HG02678 (cell line): ENCODE measurements at regions not wholly inside any gene's neighbourhood (a gene's known extent, or its start where the extent isn't known, plus 50 kb on each side); places are given as distances from the start of the nearest gene placed in this dataset.

Experiments
- ATAC-seq: cut with Tn5 transposase; IDR thresholded peaks from one replicate; pipeline ENCODE4 v1.9.1; 2021; ENCODE audit warnings: mild to moderate bottlenecking, moderate library complexity; ENCODE audit not compliant: unreplicated experiment

DNA sequence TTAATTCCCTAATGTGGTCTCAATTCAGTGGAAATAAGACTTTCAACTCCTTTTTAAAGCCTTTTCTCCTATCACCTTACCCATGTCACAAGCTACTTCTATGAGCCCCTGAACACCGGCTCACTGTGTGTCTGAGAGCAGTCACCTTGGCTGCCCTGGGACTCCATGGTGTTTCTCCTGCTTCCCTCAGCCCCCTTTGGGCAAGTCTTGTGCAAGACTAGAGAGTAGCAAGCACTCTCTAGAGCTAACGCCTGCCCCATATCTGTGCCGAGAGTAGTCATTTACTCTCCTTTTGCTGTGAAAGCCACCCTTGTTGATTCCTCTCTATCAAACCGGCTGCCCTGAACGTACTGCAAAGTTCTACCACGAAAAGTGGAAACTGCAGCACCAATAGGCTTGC, 77.9 kb upstream of the DAB2 start:
- ATAC-seq, result no peak

DNA sequence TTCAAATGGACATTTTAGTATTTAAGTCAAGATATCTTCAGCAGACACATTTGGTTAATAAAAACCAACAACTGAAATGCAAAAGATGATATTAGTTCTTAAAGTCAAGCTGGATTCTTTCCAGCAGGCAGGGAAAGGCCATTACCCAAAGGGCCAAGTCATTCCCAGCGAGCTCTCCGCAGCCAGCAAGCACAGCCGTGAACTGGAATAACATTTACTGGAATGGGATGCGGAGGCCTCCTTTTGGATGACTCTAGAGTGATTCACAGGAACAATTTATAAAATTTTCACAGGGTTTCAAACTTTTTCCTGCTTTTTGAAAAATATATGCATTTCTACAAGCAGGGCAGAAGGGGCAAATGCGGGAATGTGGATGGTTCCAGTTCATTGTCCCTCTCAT, 76.6 kb upstream of the DAB2 start:
- ATAC-seq, result no peak

DNA sequence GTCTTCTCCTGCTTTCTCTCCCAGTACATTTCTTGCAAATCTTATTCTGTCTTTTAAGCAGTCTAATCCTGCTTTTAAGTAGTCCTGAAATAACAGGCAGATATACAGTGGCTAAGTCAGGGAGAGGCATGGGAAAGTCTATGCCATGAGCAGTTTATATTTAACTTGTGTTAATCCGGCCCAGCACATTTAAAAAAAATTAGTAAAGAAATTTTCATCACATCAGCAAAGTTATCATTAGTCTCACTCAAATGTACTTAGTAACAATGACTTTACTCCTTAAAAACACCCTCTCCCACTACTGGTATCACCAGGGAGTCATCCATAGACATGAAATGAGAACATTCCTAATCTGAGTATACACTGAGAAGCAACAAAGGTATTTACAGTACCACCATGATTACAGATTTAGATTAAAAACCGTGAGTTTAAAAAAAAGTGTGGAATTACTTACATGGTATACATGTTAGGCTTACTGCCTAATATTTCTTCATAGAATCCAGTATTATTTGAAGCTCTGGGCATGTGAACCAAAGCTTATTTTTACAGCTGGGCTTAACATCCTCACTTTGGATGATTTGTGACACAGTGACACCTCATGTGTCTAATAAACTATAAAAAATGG, 75.9 kb upstream of the DAB2 start:
- ATAC-seq, result no peak

DNA sequence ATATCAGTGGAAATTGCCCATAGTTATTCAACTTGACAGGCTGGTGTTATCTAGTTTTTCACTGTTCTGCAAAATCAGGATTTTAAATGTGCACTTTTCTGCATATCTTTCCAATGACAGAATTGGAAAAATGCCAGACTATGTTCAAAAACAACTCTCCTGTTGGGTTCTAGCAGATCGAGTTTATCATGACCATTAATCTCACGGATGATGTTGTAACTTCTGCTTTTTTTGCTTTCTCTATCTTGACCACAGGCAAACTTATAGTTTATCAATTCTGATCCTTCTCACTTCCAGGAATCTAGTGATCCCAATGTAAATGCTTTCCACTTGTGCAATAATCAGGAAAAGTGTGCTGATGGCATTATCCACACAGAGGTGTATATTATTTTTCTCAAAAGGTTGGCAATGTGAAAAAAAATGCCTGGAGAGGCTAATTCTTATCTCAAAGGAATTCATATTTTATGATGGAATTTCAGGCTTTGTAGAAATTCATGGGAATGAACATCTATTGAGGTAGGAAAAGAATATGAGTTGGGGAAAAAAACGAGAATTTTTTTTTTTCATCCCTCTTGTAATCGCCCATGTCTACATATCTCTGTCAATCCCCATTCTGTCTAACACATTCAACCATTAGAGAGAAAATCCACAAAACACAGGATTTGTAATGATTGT, 73.6 kb upstream of the DAB2 start:
- ATAC-seq, result no peak

DNA sequence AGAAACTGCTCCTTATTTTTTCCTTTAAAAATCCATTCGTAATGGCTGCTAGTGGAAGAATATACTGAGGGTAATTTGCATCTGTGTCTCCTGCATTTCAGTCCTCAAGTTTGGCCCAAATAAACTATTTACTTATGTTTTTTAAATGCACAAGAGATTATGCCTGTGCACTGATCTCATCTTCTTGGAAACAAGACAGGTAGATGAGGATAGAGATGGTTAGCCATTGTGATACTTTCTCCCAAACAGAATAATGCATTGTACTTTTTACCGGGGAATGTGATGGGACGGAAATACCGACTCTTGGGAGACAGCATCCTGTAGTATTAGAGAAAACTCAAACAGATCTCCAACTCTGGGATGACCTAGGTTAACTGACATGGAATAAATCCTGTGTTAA, 72.5 kb upstream of the DAB2 start:
- ATAC-seq, result no peak

DNA sequence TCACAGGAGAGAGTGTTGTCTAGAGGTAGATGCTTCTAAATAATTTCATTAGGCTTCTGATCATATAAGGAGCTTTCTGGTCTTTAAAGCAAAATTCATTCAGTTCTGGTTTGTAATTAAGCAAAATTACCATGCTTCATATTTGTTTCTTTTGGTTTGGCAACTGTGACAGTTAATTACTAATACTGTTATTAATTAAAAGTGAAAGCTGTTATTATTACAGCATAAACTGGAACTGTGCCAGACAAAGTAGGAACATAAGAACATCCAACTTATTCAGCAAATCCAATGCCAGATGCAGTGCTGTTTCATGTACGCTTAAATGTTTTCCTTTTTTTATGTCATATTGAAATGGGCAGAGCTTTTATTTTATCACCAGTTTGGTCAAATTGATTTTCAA, 70.4 kb upstream of the DAB2 start:
- no peak for ATAC-seq

DNA sequence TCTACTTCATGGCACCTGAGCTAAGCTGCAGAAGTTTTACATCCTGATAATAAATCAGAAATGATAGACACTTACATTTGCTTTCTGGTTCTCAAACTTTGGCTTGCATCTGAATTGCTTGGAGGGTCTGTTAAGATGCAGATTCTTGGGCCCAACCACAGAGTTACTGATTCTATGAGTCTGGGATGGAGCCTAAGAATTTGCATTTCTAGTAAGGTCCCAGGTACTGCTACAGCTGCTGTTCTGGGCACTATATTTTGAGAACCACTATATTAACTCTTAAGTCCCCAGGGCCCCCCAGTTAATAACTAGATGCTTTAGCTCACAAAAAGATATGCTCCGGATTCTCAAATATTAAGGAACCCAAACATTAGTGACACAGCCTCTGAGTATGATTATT, 69.8 kb upstream of the DAB2 start:
- ATAC-seq, result peak; percentile 76

DNA sequence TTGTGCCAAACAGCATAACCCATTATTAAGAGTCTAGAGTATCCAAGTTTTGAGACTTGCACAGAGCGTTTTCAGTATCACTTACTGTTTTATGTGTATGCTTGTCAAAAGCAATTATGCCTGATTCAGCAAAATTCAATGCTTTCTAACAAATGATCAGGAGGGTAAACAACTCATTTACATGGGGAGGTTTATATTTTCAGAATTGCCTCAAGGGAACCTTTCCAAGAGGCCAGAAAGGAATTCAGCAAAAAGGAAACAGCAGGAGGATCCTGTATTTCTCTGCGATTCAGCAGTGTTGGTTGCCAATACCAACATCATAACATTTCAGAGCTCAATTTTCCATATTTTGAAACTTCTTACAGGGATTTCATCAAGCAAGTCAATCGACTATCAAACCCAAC, 69.3 kb upstream of the DAB2 start:
- ATAC-seq, result peak; percentile 6

DNA sequence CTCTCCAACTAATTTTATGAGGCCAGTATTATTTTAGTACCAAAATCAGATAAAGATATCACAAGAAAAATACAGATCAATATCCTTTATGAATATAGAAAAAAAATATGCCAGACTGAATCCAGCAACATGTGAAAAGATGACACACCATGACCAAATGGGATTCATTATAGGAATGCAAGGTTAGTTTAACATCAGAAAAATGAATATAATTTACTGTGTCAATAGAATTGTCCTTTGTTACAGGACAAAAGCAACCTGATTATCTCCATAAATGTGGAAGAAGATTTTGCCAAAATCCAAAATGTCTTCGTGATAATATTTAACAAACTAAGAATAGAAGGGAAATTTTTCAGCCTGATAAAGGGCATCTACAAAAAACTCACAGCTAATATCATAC, 66.4 kb upstream of the DAB2 start:
- no peak for ATAC-seq

DNA sequence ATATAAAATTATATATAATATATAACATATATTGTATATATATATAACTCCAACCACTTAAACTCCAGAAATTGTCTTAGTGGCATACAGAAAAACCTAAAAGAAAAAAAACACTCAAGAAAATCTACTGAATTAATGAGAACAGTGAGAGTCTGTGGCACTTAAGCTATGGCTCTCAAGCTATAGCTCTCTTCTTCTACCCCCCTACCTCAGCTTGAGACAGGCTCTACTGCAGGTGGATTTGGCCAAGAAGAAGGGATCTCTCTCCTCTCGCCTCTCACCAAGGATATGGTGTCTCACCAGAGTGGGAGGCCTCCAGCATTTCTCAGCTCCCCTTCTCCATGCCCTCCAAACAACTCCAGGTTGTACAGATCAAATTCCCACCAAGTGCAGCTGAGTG, 64.5 kb upstream of the DAB2 start:
- ATAC-seq, result no peak

DNA sequence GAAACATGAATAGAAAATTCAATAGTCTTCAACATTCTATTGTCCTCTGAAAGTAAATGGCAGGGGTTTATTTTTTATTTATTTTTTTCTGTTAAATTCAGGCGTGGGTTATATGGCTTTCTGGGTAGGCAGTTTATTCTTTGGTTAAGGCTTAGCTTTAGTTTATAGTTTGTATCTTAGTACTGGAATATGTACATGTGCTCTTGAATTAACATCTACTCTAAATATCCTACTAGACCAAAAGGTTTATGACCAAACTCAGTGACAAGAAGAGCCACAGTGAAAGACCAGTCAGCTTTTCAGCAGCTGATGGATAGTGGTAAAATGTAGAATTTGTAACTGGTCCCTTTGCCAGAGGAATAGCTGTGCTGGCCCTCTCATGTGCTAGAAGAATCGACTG, 62.0 kb upstream of the DAB2 start:
- no peak for ATAC-seq

DNA sequence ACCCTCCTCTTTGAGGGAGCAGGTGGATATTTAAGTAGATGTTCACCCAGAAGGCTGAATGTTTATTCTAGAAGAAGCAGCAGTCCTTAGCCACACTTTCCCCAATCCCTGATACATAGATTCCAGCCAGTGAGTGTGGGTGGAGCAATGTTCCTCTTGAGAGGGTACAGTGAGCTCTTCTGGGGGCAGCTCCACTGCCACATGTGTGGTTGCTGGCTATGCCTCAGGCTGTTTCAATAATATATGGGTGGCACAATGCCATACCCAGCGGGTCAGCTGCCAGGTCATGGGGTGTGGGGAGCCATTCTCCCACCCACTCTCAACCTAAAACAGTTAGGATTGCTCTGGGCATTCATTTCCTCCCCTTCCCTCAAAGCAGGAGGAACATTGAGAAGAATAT, 61.6 kb upstream of the DAB2 start:
- no peak for ATAC-seq

DNA sequence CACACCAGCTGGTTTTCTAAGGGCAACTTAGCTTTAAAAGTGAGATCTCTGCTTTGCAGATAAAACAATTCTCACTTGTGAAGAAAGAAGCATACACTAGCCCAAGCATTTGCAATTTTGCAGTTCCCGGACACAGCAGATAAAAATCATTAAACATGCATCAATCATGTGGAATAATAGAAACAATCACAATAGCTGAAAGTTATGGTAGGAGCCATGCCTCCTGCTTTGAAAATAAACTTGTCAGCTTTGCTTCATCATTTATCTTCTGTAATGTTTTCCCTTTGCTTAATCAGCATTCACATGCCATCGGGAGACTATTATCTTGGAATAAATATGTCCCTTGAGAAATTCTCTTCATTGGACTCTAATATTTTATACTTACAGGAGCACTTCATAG, 60.3 kb upstream of the DAB2 start:
- no peak for ATAC-seq

DNA sequence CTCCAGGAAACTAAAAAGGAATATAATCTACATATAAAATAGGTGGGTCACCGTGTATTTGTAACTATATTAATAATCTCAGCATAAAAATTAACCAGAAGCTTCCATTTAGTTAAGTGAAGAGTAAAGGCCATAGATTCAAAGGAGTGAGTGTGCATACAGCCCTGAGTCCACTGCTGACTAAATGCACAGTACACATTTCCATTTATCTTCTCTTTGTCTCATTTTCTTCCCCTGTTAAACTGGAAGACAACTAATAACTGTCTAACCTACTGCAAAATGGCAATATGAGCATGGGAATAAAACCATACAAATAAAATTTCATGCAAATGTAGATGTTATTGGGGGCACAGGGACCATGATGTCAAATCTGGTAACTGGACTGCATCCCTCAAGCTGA, 59.9 kb upstream of the DAB2 start:
- ATAC-seq, result no peak

DNA sequence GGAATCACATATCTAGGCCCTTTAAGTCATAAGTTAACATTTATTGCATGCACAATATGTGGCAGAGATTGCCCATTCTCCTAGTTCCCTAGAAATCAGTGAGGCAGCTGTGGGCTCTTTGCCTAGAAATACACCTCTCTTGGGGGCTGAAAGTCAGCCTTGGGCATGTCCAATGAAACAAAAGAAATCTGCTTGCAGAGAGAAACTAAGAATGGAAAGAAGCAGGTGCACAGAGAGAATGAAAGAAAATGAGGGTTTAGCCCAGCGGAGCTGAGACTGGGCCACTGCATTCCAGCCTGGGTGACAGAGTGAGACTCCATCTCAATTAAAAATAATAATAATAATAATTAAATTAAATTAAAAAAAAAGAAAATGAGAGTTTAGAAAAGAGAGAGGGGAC, 57.3 kb upstream of the DAB2 start:
- ATAC-seq, result no peak

DNA sequence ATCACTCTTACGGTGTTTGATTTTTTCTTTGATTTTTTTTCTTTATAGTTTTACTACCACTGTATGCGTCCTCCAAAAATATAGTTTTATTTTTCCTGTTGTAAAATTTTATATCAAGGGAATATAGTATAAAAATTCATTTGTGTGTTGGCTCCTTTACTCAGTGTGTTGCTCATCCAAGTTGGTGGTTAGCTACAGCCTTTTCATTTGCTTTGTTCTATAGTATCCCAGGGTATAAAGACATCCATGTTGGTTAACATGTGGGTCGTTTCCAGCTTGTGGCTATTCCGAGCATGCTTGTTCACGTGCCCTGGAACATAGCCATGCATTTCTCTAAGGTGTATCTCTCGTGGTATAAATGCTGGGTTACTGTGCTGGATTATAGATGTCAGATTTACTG, 54.8 kb upstream of the DAB2 start:
- no peak for ATAC-seq

DNA sequence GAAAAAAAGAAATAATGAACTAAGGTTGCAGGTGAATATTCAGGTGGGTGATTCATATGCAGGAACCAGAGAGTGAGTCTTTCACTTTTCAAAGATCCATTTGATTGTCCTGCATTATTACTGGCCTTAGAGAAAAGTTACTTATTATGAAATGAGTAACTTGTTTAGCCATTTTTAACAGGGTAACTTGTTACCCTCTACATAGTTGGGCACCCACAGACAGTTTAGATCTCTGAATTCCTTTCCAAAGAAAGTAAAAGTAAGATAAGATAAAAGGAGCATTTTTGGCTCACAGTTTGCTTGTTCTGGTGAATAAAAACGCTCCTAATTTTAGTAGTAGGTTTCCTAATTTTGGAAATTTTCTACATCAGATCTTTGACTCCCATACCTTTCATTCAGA, 54.1 kb upstream of the DAB2 start:
- ATAC-seq, result no peak

DNA sequence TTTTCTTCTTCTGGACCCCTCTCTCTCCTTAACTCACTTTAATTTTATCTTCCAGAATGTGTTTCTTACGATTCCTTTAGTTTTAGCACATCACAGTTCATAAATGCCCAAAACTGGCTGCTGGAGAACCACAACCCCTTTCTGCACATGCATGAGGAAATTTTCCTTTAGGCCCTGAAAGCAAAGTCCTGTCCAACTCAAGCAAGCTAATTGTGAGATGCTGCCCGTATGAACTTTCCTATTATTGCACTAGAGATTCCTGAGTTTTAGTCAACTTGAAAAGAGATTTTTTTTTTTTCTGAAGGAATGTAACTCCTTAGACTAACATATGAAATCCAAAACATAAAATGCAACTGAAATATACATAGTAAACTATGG, 52.1 kb upstream of the DAB2 start:
- no peak for ATAC-seq

DNA sequence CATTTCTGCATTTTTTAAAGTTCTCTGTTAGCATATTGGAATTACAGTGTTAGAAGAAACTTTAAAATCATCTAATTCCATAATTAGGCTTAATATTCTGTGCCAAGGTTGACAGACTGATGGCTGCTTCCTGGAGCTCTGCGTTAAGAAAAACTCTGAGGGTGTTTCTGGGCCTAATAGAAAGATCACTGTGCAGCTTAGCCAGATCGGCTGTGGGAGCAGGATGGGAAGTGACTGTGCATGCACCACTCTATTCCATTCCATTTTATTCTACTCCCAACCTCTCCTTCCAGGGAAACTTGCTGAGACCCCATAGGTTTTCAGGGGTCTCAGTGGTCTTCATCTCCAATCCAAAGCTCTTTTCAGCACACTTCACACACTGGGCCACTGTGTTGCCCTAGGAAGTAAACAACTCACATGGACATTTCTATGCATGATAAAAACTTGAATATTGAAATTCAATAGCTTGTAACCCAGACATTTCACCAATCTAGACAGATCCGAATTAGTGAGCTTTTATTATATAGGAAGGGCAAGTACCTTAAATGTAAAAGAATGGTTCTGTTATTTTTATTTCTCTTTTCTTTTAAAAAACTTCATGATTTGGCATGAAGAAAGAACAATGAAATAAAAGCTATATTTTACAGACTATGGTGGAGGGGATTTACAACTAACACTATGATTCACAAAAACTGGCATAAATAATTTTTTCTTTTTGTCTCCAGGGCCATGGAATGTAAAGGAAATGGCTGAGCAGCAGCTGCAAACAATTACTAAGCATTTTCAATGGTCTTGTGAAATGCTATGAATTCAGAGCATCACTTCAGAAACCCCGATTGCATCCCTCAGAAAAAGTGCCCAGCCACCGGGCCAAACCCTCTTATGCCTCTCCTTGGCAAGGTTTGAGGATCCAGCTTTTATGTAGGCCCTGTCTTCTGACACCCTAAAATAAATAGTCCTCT, 51.4 kb upstream of the DAB2 start:
- no peak for ATAC-seq

DNA sequence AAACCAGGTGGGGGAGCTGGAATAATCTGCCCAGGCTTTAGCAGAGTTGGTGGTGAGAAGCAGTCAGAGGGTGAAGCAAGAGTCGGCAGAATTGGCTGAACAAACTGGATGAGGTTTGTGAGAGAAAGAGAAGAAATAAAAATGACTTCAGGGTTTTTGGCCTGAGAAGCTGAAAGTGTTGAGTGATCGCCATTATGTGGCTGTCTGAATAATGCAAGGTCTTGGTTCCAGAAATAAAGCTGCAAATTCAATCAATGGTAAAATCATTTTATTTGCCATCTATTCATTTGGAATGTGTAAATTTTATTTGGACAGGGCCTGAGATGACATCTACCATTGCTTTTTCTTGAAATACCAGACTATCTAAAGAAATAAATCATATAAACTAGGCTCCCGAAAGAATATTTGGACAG, 50.4 kb upstream of the DAB2 start:
- no peak for ATAC-seq
